Glomerular visceral epithelial cell (primary cell): ENCODE measurements at regions not wholly inside any gene's neighbourhood (a gene's known extent, or its start where the extent isn't known, plus 50 kb on each side); places are given as distances from the start of the nearest gene placed in this dataset.

Source experiments
- DNase-seq: peaks from one replicate; pipeline ENCODE4 v3.0.0-alpha.2; 2016; ENCODE audit errors: extremely low spot score

DNA sequence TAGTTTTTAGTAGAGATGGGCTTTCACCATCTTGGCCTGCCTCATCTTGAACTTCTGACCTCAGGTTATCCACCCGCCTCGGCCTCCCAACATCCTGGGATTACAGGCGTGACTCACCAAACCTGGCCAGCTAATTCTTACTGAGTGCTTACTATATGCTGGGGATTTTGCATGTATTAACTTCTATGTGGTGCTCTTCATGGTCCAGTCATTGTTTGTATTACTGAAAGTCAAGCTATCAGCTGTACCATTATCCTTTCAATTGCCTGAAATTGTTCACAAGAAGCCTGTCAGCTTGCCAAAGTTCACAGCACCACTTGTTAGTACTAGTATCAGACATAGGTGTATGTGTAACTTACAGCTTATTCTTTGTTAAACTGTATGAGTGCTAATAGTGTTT lies 1272.1 kb downstream of the ARAP2 start:
- peak; percentile 6 for DNase-seq

DNA sequence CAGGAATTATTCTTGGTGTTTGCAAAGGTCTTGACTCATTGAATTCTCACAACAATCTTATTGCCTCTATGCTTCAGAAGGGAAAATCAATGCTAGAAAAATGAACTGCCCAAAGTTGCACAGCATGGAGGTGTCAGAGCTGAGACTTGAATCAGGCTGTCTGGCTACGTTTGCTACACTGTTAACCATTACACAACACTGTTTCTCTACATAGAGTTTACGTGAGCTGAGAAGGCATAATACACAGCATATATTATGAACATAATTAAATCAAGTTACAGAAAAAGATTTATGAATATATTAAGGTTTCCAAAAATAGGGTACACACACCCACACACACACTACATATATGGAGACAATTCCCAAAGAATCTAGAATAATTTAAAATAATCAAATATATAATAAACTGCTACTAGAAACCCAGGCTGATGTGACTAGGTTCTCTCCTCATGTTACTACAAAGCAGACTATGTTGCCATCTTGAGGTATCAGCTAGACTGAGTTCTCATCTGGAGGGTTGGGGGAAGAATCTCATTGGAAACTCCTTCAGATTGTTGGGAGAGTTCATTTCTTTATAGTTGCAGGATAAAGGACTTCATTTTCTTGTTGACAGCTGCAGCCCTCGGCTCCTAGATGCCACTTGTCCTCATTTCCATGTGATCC lies 1270.5 kb downstream of the ARAP2 start:
- DNase-seq: no peak

DNA sequence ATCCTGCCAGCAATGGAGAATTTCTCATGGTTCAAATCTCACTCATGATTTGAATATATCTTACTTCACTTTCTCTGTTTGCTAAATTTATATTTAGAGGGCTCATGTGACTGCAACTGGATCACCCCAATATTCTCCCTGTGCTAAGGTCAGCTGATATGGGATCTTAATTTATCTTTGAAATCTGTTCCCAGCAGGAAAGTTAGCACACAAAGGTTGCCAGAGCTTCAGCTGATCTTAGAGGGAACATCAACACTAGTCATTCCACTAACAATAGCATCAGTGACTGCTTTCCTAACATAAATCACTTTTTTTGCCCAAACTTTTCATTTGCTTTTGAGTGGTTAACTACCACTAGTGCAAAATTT lies 1270.0 kb downstream of the ARAP2 start:
- DNase-seq: no peak

DNA sequence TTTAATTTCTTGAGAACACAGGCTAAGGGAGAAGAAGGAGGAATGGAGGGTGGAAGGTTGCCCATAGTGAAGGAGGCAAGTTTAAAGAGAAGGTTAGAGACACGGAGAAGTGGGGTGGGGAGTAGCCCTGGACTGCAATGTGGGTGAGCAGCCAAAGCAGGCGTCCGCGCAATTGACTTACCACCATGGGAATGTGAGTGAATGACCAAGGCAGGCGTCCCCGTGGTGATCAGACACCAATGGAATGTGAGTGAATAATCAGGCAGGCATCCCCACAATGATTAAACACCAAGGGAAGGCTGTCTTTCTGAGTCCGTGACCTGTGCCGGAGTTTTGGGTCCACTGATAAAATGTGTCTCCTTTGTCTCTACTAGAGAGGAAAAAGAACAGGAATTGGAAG lies 1223.1 kb downstream of the ARAP2 start:
- peak; percentile 93 for DNase-seq

DNA sequence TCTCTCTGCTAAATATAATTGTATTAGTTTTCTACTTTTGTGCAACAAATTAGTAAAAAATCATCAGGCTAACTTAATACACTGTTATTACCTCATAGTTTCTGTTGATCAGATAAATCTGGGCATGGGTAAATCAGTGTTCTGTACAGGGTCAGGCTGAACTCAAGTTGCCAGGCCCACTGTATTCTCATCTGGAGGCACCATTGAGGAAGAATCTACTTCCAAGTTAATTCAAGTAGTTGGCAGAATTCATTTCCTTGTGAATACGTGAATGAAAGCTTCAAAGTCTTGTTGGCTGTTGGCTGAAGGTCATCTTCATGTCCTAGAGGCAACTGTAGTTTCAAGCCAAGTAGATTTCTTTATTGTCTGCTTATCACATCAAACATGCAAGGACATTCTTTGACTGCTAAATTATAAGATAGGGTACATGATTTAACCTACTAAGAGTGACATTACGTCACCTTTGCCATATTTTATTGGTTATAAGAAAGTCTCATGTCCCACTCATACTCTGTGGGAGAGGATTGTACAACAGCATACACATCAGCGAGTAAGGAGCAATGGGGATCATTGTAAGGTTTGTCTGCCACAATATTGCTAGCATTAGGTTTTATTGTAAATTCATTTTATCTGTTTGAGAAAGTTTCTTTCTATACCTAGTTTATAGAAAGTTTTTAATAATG lies 1219.0 kb downstream of the ARAP2 start:
- no peak for DNase-seq

DNA sequence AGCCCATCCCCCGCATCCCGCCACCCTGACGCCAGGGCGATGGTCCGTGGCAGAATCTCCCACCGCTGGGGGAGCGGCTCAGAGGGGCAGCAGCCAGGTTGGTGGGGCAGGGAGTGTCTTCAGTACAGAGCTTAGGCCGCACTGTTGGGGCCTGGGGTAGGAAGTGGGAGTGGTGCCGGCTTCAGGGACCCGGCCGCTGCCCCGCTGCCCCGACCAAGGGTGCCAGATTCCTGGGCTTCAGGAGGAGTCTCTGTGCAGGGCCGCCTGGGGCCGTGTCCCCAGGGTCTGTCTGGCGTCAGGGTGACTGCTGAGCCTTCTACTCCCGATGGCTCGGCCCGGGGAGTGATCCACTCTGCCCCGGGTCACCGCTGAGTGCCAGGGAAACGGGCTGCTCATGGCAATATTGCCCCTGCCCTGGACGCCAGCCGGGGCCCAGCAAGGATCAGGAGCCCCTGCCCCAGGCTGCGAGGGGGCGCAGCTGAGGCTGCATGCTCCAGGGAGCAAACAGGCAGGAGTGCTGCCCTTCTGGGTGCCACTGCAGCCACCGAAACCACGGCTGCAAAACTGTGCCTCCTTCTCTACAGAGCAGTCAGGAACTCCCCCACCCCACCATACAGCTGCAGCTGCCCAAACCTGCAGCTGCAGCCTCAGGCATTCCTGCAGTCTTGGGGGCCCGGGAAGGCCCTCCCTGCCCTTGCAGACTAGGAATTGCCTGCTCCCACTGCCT lies 1206.1 kb downstream of the ARAP2 start:
- no peak for DNase-seq

DNA sequence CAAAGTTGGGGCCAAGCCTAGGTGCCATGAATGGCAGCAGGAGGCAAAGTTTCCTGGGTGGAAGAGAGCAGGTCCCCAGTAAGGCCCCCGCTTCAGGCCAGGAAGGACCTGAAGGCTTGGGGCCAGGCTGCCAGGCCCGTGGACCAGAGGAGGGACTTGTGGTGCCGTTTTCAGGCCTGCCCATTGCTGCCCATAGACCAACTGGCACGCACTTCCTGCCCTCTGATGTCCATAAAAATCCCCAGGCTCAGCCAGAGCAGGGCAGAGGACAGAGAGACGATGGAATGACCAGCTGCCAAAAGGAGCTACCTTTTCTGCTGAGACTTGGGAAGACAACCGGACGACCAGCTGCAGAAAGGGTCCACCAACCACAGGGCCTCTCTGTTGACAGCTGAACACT lies 1205.5 kb downstream of the ARAP2 start:
- no peak for DNase-seq

DNA sequence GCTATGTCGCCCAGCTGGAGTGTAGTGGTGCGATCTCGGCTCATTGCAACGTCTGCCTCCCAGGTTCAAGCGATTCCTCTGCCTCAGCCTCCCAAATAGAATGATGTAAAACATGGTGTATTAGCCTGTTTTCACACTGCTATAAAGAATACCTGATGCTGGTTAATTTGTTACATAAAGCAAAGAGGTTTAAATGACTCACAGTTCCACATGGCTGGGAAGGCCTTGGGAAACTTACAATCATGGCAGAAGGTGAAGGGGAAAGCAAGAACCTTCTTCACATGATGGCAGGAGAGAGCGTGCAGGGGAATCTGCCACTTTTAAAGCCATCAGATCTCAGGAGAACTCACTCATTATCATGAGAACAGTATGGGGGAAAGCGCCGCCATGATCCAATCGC lies 1191.8 kb downstream of the ARAP2 start:
- DNase-seq: peak; percentile 13

DNA sequence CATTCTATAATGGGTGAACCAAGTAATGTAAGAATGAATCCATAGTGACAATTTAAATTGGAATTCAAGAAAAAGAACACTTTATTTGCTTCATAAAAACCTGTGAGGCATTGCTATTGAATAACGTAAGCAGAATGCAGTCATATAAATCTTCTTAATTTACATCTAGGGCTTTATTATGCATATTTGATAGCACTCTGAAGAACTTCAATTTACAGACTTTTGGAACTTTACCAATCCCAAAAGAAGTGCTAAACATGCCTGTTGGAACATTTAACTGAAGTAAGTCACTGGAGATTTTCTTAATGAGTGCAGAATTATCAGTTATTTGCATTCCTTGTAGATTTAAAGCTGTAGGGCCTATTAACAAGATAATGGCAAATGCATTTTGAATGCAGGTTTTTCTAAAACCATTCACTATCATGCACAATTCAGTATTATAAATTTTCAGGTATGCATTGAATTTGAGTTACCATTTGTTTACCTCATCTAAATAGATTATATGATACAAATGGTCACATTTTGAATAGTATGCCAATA lies 1181.2 kb downstream of the ARAP2 start:
- DNase-seq: no peak

DNA sequence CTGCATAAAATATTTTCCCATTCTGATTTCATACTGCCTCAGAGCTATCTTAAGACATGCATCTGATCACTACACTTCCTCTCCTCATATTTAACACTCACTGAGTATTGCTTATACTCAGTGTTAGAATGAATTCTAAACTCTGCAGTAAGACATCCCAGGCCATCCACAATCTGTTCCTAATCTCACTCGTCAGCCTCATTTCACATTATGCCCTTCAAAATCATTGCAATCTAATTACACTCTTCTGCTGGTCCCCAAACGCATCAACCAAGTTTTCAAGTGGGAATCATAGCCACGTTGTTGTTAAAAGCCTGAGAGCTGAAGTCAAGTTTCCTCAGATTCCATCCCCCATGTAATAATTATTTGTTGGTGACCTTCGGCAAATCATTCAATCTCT lies 1177.9 kb downstream of the ARAP2 start:
- no peak for DNase-seq

DNA sequence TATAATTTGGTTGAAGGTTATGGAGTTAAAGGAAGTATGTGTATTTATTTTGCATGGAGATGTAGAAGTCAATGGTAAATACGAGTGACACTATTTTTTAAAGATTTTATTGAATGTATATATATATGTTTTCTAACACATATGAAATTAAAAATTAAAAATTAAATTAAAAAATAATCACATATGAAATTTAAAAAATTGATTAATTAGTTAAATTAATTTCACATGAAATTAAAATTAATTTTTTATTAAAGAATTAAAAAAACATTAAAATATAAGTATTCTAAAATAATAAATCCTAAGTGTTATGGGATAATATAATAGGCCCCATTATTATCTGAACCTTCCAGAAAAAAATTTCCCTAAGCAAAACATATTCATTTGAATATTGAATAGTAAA lies 1163.5 kb downstream of the ARAP2 start:
- DNase-seq: no peak

DNA sequence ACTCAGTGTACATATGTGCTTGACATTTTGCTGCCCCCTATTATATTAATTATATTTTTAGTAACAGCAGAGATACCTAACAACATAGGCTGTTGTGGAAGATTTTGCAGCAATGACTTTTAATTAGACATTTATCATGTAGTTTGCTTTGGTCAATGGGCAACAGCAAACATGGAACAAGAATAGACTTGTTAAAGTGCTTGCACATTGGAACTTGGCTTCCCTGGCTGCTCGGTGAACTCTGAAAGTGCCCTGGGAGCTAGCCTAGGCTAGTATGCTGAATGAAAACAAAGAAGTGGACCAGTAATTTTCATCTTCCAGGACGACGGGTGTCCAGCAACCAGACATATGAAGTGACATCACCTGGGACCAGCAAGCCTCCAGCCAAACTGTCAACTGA lies 1157.1 kb downstream of the ARAP2 start:
- DNase-seq: no peak

DNA sequence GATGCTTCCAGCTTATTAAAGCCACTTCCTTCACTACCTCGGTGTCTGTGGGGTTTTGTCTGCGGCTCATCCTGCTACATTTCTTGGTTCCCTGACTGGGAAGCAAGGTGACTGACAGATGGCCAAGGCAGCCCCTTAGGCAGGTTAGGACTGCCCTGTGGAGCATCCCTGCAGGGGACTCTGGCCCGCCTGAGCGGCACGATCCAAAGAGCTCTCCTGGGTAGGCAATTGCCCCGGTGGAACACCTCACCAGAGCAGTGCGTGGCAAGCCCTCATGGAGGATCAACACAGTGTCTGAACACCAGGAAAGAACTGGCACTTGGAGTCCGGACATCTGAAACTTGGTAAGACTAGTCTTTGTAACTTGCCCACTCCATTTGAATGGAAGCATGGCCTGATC lies 1143.4 kb downstream of the ARAP2 start:
- DNase-seq: no peak

DNA sequence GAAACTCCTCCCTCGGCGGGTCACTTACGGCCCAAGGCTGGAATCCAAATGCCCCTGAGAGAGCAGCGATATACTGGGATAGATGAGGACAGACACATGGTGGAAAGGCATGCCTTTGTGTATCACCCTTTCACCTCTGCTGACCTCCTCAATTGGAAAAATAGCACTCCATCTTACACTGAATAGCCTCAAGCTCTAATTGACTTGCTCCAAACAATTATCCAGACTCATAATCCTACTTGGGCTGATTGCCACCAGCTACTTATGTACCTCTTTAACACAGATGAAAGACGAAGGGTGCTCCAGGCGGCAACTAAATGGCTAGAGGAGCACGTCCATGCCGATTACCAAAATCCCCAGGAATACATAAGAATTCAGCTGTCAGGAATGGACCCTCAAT lies 1142.2 kb downstream of the ARAP2 start:
- no peak for DNase-seq

DNA sequence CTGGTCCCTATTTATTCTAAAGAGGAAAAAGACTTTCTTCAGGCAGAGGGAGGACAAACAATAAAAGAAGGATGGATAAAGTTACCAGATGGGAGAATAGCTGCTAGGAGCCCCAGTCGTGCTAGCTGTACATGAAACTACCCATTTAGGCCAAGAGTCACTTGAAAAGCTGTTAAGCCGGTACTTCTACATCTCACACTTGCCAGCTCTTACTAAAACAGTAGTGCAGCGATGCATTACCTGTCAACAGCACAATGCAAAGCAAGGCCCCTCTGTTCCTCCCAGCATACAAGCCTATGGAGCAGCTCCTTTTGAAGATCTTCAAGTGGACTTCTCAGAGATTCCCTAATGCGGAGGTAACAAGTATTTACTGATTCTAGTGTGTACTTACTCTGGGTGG lies 1138.8 kb downstream of the ARAP2 start:
- DNase-seq: no peak

DNA sequence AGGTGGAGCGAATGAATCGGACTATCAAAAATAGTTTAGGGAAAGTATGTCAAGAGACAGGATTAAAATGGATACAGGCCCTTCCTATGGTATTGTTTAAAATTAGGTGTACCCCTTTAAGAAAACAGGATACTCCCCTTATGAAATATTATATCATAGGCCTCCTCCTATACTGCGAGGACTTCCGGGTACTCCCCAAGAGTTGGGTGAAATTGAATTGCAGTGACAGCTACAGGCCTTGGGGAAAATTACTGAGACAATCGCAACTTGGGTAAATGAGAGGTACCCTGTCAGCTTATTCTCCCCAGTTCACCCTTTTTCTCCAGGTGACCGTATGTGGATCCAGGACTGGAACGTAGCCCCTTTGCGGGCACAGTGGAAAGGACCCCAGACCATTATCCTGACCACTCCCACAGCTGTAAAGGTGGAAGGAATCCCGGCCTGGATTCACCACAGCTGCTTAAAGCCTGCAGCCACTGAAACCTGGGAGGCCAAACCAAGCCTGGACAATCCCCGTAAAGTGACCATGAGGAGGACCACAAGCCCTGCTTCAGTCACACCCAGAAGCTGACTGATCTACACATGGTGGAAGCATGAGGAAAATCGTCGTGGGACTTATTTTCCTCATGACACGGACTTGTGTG lies 1138.1 kb downstream of the ARAP2 start:
- DNase-seq: no peak

DNA sequence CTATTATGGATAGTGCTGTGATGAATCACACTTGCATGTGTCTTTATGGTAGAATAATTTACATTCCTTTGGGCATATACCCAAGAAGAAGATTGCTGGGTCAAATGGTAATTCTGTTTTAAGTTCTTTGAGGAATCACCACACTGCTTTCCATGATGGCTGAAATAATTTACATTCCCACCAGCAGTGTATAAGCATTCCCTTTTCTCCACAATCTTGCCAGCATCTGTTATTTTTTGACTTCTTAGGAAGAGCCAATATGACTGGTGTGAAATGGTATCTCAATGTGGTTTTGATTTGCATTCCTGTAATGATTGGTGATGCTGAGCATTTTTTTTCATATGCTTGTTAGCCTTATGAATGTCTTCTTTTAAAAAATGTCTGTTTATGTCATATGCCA lies 1120.2 kb downstream of the ARAP2 start:
- DNase-seq: peak; percentile 24

DNA sequence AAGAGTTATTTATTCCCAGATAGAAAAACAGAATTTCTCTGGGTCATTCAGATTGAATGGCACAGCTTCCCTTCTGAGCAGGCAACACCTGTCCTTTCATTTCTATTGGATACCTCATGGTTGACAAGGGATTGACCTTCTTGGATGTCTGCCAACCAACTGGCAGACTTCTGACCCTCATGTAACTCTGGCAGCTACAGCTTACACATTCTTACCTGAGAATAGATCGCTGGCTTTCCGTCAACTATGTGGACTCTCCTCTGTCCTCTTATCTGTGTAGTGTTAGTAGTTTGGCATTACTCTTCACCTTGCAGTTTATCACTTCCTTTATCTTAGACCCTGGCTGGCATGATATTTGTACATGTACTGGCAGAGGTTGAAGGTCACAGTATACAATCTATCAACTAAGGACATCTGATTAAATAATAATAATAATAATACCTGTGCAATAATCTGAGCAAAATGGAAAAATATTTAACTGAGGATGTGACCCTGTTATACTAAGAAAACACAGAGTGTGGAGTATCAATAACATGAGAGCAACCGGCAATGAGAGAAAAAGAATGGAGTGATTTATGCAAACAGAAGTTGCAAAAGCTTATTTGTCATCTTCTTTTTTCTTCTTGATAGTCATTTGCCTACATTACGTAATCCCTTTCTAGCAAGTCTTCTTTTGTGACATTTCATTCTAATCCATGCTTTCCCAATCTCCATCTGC lies 1118.2 kb downstream of the ARAP2 start:
- no peak for DNase-seq

DNA sequence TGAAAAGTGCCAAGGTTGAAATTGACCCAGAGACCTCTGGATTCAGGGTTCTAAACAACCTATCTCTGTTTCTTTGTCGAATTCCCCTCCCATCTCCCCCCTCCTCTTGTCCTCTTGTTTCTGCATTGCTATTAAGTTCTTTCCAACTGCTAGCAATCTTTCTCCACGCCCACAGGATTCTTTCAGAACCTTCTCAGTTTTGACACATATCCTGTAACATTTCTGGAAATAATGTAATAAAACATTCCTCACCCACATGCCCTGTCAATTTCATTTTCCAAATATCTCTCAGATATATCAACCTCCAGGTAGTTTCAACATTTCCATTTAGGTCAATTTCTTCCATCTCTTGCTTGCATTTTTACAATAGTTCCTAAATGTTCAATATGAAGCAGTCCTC lies 1105.9 kb downstream of the ARAP2 start:
- DNase-seq: no peak

DNA sequence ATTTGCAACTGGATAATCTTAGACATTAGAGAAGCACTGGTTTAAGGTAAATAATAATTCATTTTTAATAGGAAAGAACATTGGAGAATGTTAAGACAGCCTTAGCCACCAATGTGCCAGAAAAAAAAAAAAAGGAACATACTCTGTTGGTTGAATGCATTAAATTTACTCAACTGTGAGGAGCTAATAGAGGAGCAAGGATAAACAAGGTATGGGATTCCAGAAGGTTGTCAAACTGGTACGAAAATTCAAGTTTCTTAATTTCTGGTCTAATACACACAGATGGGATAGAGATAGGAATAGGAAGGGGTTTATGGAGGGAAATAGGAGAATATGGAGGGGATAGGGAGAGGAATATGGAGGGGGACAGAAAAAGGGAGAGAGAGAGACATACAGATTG lies 1096.6 kb downstream of the ARAP2 start:
- no peak for DNase-seq

DNA sequence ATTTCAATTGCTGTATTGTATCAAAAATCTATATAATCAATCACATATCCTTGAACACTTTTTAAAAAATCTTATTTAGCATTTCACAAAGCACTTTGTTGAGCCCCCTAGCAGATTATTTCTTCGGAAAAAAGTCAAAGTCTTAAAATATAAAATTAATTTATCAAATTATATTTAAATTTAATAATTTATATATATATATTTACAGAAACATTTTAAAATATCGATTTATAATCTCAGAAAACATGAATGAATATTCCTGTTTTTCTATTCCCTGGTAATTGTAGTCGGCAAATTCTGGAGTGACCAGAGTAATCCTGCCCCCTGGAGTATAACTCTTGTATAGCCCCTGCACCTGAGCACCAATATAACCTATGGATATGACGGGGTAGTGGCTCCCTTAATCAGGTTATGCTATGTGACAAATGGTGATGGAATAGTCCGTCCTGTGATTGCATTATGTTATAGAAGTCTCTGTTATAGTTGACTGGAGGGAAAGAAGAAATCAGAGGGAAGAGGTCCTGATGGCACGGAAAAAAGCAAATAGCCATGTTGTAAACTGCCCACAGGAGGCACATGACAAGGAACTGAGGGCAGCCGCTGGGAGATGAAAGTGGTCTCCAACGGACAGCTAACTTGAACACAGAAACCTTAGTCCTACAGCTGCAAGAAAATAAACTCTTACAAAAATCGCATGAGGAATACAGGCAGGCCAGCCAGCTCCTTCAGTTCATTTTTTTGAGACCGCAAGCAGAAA lies 1092.3 kb downstream of the ARAP2 start:
- DNase-seq: no peak
